GM12874 (cell line): ENCODE measurements at regions not wholly inside any gene's neighbourhood (a gene's known extent, or its start where the extent isn't known, plus 50 kb on each side); places are given as distances from the start of the nearest gene placed in this dataset.

Experiments used
- CTCF ChIP-seq: IDR thresholded peaks from 2 replicates; pipeline ENCODE4 v1.5.1; 2011; ENCODE audit warnings: low read depth, mild to moderate bottlenecking, control low read depth, low read length, moderate library complexity; ENCODE audit not compliant: insufficient read depth

GRCh38 chr17:72502371-72503341 is 381.8 kb downstream of the SOX9 start:
- no peak for TF ChIP-seq CTCF

- TF ChIP-seq CTCF = no peak
Measured at GRCh38 chr17:72503556-72503955, 382.7 kb downstream of the SOX9 start.

GRCh38 chr17:72504783-72505182 is 384.0 kb downstream of the SOX9 start:
- no peak for TF ChIP-seq CTCF

GRCh38 chr17:72506773-72507172 is 386.0 kb downstream of the SOX9 start:
- no peak for TF ChIP-seq CTCF

GRCh38 chr17:72507370-72507769 is 386.6 kb downstream of the SOX9 start:
- no peak for TF ChIP-seq CTCF

- no peak for TF ChIP-seq CTCF
Measured at GRCh38 chr17:72510351-72511016, 389.7 kb downstream of the SOX9 start.

- no peak for TF ChIP-seq CTCF
Measured at GRCh38 chr17:72511242-72511641, 390.4 kb downstream of the SOX9 start.
